IPS DF 4.7 (cell line): ENCODE measurements at regions not wholly inside any gene's neighbourhood (a gene's known extent, or its start where the extent isn't known, plus 50 kb on each side); places are given as distances from the start of the nearest gene placed in this dataset.

ENCODE experiments used
- DNase-seq: peaks from one replicate; pipeline ENCODE4 v3.0.0-alpha.2; 2013; ENCODE audit warnings: low spot score; ENCODE audit errors: extremely low read depth

GRCh38 chr3:31048143-31048542, 153.7 kb upstream of the GADL1 start:
- no peak for DNase-seq

- DNase-seq, result no peak
Measured at GRCh38 chr3:31050296-31050695, 155.8 kb upstream of the GADL1 start.

- DNase-seq, result no peak
Measured at GRCh38 chr3:31051226-31051625, 156.8 kb upstream of the GADL1 start.

- no peak for DNase-seq
Measured at GRCh38 chr3:31053299-31053698, 158.8 kb upstream of the GADL1 start.

- no peak for DNase-seq
Measured at GRCh38 chr3:31054032-31054431, 159.6 kb upstream of the GADL1 start.

GRCh38 chr3:31055757-31056156, 161.3 kb upstream of the GADL1 start:
- DNase-seq, result no peak

- no peak for DNase-seq
Measured at GRCh38 chr3:31057891-31058290, 163.4 kb upstream of the GADL1 start.

- no peak for DNase-seq
Measured at GRCh38 chr3:31064021-31064420, 169.6 kb upstream of the GADL1 start.

GRCh38 chr3:31065765-31066164, 171.3 kb upstream of the GADL1 start:
- no peak for DNase-seq

GRCh38 chr3:31067004-31067403, 172.5 kb upstream of the GADL1 start:
- DNase-seq, result no peak

GRCh38 chr3:31075471-31075870, 181.0 kb upstream of the GADL1 start:
- no peak for DNase-seq

GRCh38 chr3:31075876-31076275, 181.4 kb upstream of the GADL1 start:
- DNase-seq, result no peak

- no peak for DNase-seq
Measured at GRCh38 chr3:31077021-31077601, 182.7 kb upstream of the GADL1 start.

GRCh38 chr3:31077826-31078225, 183.4 kb upstream of the GADL1 start:
- DNase-seq, result no peak

GRCh38 chr3:31079689-31080088, 185.2 kb upstream of the GADL1 start:
- no peak for DNase-seq

- DNase-seq, result no peak
Measured at GRCh38 chr3:31081018-31081662, 186.7 kb upstream of the GADL1 start.

- no peak for DNase-seq
Measured at GRCh38 chr3:31086148-31086547, 191.7 kb upstream of the GADL1 start.

GRCh38 chr3:31086698-31087097, 192.2 kb upstream of the GADL1 start:
- no peak for DNase-seq

- DNase-seq, result no peak
Measured at GRCh38 chr3:31091748-31092147, 197.3 kb upstream of the GADL1 start.

- no peak for DNase-seq
Measured at GRCh38 chr3:31092748-31093589, 198.5 kb upstream of the GADL1 start.

GRCh38 chr3:31093606-31094005, 199.1 kb upstream of the GADL1 start:
- no peak for DNase-seq

GRCh38 chr3:31094048-31094447, 199.6 kb upstream of the GADL1 start:
- DNase-seq, result no peak

- DNase-seq, result no peak
Measured at GRCh38 chr3:31095255-31095654, 200.8 kb upstream of the GADL1 start.
